PFSK-1 (cell line): ENCODE measurements at regions not wholly inside any gene's neighbourhood (a gene's known extent, or its start where the extent isn't known, plus 50 kb on each side); places are given as distances from the start of the nearest gene placed in this dataset.

ENCODE experiments used
- FOXP2 ChIP-seq: optimal IDR thresholded peaks from 2 replicates; pipeline ENCODE3; 2011; ENCODE audit warnings: borderline replicate concordance, control low read depth, inconsistent platforms; ENCODE audit not compliant: insufficient read depth; ENCODE audit errors: extremely low read length, extremely low read depth
- POLR2AphosphoS5 ChIP-seq: IDR thresholded peaks from 2 replicates; pipeline ENCODE4 v1.6.1; 2012; ENCODE audit warnings: low read depth, mild to moderate bottlenecking, control low read depth, low read length, moderate library complexity
- REST ChIP-seq, 2 experiments: IDR thresholded peaks; 2 replicates each; pipeline versions ENCODE4 v1.6.1 to v1.8.0; 2011 to 2012; ENCODE audit warnings: low read depth in 2 of 2, low read length in 2 of 2, control low read depth in 1 of 2, inconsistent platforms in 1 of 2, mild to moderate bottlenecking in 1 of 2, moderate library complexity in 1 of 2; ENCODE audit not compliant: insufficient read depth in 1 of 2
- SIN3A ChIP-seq: IDR thresholded peaks from 2 replicates; pipeline ENCODE4 v1.6.1; 2012; ENCODE audit warnings: mild to moderate bottlenecking, low read length, moderate library complexity, borderline replicate concordance; ENCODE audit not compliant: insufficient read depth
- TAF1 ChIP-seq: IDR thresholded peaks from 2 replicates; pipeline ENCODE4 v1.6.1; 2012; ENCODE audit warnings: low read length, control low read depth, borderline replicate concordance; ENCODE audit not compliant: insufficient read depth

GRCh38 chr4:13833171-13833804 is 205.8 kb upstream of the BOD1L1 start:
- TF ChIP-seq POLR2AphosphoS5 (no peak), SIN3A (no peak), TAF1 (no peak), REST (IDR thresholded peaks at IDR 0.05; ENCODE audit: insufficient read depth in 1 of 2, low read depth in 2 of 2, low read length in 2 of 2) (no peak), FOXP2 (no peak)

- no peak for TF ChIP-seq REST (IDR thresholded peaks at IDR 0.05; ENCODE audit: insufficient read depth in 1 of 2, low read depth in 2 of 2, low read length in 2 of 2)
- TF ChIP-seq SIN3A: no peak
- no peak for TF ChIP-seq POLR2AphosphoS5
- TF ChIP-seq TAF1: no peak
- no peak for TF ChIP-seq FOXP2
These were observed 209.7 kb upstream of the BOD1L1 start for GRCh38 chr4:13836946-13837912.

- TF ChIP-seq FOXP2 (no peak), REST (IDR thresholded peaks at IDR 0.05; ENCODE audit: insufficient read depth in 1 of 2, low read depth in 2 of 2, low read length in 2 of 2) (no peak), TAF1 (no peak), SIN3A (no peak), POLR2AphosphoS5 (no peak)
These were observed 213.1 kb upstream of the BOD1L1 start for GRCh38 chr4:13840502-13841190.

- no peak for TF ChIP-seq REST (IDR thresholded peaks at IDR 0.05; ENCODE audit: insufficient read depth in 1 of 2, low read depth in 2 of 2, low read length in 2 of 2)
- no peak for TF ChIP-seq FOXP2
- no peak for TF ChIP-seq SIN3A
- no peak for TF ChIP-seq POLR2AphosphoS5
- TF ChIP-seq TAF1: no peak
These were observed 217.2 kb upstream of the BOD1L1 start for GRCh38 chr4:13844740-13845139.
